GM18519 (cell line): ENCODE measurements at regions not wholly inside any gene's neighbourhood (a gene's known extent, or its start where the extent isn't known, plus 50 kb on each side); places are given as distances from the start of the nearest gene placed in this dataset.
"Not testable (repeated sequence)": the region's sequence is repeated elsewhere in the genome, so short reads cannot be mapped to it uniquely, and the experiment has no call there.

Source experiments
- ATAC-seq: cut with Tn5 transposase; IDR thresholded peaks from one replicate; pipeline ENCODE4 v1.9.1; 2021; ENCODE audit warnings: mild to moderate bottlenecking, moderate library complexity; ENCODE audit not compliant: unreplicated experiment, low FRiP score

- no peak for ATAC-seq
Observed at GRCh38 chr3:109977897-109978296, 640.6 kb upstream of the DPPA4 start.

DNA sequence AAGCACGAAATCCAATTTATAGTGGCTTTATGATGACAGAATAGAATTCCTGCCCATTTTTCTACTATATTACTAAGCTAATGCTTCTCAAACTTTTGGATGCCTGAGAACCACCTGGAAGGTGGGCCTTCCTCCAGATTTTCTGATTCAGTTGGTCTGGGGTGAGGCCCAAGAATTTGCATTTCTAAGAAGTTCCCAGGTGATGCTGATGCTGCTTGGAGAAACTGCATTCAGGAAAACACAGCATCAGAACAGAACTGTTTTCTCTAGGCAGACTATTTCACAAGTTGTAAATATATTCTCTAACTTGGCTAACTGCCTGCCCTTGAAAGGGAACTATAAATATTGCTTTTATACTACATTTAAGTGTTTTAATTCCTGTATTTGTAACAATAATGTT, 644.9 kb upstream of the DPPA4 start:
- ATAC-seq, result no peak

DNA sequence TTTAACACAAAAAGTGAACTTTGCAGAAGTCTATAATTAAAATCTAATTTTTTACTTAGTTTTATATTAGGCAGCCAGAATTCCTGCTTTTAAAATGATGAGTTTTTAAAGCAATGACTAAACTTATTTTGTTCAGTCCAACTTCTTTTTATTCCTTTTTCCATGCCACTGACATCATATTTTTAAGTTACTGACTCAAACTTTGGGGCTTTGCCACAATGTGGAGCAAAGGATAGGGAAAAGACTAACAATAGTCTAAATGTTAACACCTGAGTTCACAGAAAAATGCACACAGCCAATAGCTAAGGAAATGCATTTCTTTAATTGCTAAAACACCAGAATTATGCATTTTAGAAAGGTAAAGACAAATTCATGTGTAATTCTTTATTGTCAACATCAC, 647.6 kb upstream of the DPPA4 start:
- ATAC-seq, result no peak

DNA sequence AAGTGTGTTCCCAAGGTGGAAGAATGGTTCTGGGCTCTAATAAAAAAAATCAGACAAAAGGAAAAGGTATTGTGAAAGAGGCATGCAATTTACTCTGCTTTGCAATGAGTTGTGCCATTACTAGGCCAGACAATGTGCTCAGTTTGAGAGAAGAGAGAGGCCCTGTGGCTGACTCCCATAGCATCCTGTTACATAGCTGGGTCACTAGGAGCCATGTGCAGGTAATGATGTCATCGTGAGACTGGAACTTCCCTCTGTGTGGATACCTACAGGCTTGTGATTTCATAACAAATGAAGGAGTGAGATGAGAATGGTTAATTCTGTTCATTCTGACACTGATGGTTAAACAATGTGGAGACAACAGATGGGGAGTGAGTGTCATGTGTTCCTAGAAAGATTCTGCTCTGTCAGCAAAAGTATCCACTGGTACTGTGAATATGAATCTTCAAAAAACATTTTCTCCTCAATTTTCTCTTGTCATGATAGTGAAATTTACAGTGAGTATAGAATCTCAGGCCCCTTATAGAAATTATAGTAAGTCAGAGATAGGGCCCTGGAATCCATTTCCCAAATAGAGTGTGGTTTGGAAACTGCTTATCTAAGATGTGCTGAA, 648.7 kb upstream of the DPPA4 start:
- no peak for ATAC-seq

GRCh38 chr3:109994853-109995252, 657.5 kb upstream of the DPPA4 start:
- ATAC-seq, result no peak

GRCh38 chr3:109995377-109995776, 658.0 kb upstream of the DPPA4 start:
- no peak for ATAC-seq

- not testable (repeated sequence) for ATAC-seq
Observed at GRCh38 chr3:110001905-110002304, 664.6 kb upstream of the DPPA4 start.

DNA sequence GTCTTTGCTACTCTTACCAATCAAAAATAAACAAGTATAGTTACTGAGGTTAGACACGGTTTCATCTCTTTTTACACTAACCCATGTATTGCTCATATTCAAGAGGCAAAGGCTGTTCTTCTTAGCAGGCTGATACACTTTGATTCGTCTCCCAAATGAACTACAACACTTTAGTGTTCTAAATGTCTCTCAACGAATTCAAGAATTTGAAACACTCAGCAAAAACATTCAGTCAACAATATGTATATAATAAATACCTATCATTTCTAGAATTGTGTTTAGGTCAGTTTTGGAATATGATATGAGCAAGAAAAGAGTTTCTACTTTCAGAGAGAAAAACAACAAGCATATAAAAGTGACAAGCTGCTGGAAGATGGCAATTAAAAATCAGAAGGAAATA, 669.6 kb upstream of the DPPA4 start:
- no peak for ATAC-seq

- ATAC-seq, result no peak
Observed at GRCh38 chr3:110015231-110015963, 678.1 kb upstream of the DPPA4 start.

DNA sequence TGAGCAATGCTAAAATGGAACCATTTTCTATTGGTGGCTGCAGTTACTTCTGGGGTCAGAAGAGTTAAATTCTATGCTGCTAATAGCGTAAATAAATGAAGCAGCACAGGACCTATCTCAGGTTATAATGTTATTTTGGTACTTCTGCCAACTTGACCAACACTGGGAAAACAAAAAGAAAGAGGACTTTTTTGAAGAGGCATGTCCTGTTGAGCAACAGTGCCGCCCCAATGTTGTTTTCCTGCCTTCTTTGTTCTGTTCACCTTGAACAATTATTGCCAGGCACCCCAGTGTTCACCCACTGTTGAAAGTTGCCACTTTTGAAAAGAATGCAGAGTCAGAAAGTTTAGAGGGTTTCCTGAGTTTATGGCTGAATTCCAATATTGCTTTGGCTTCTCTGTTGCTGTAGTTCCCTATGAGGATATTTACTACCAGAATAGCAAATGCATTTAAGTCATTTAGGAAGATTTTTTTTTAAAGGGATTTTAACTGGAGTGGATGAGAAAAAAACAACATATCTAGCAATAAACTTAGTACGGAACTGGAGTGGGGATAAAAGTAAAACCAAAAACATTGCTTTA, 679.0 kb upstream of the DPPA4 start:
- no peak for ATAC-seq

DNA sequence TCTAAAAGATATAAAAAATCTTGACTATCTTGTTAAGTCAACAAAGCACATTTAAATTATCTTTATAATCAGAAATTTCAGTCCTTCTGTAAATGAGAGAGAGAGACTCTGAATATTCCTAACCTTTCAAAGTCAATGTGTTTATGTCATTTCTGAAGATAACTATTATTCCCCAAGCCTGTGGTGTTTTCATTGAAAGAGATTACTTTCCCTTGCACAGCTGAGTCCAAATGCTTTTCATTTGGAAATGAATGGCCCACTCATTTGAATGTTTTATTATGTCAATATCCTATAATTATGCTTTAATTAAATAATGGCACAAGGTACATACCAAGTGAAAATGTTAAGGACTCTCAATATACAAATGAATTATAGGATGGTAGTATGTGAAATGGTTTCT, 680.0 kb upstream of the DPPA4 start:
- ATAC-seq, result no peak

DNA sequence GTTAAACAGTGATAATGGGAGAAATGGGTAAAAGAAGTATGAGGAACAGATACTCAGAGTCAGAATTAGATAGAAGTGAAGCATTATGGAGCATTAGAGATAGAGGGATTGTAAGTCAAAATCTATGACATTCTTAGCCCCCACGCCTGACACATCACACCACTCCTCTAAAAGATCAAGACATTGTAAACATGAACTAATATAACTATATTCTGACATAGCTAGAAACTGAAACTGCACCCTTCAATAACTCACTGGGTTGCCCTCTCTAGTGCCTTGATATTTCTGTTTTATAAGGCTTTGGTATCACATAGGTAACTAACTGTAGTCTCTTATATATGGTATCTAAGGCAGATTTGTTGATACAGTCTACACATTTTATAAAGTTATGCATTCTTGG, 684.3 kb upstream of the DPPA4 start:
- ATAC-seq, result no peak

DNA sequence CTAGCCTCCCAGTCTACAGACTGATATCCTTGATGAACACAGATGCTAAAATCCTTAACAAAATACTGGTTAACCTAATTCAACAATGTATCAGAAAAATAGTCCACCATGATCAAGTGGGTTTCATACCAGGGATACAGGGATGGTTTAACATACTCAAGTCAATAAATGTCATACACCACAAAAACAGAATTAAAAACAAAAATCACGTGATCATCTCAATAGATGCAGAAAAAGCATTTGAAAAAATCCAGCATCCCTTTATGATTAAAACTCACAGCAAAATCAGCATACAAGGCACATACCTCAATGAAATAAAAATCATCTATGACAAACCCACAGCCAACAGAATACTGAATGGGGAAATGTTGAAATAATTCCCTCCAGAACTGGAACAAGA, 685.7 kb upstream of the DPPA4 start:
- ATAC-seq, result not testable (repeated sequence)

GRCh38 chr3:110026421-110026820, 689.1 kb upstream of the DPPA4 start:
- ATAC-seq, result no peak

DNA sequence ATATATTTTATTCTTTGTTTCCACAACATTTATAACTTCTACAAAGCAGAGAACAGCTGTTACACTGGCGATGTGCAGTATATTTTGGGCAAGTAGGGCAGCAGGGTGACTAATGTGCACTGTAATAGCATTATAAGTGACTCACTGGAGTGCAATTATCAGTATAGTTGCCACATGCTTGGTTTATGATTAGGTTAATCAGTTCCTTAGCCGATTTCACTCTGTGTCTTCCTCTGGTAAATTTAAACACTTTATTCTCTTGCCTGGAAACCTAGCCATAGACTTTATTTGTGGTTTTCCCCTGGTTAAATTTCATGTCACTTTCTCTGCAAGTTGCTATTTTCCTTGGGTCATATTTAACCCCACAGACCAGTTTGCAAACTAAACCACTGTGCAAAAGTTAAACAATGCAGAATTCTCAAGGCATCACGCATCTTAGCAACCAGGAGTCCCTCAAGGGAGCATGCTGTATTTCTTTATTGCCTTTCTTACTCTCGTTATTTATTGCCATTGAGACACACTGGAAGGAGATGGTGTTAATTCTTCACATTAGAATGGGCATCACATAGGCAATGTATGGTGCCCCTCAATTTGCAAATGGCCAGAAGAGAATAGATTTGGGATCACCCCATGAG, 690.2 kb upstream of the DPPA4 start:
- ATAC-seq, result no peak

- ATAC-seq, result no peak
Observed at GRCh38 chr3:110031975-110032374, 694.6 kb upstream of the DPPA4 start.

DNA sequence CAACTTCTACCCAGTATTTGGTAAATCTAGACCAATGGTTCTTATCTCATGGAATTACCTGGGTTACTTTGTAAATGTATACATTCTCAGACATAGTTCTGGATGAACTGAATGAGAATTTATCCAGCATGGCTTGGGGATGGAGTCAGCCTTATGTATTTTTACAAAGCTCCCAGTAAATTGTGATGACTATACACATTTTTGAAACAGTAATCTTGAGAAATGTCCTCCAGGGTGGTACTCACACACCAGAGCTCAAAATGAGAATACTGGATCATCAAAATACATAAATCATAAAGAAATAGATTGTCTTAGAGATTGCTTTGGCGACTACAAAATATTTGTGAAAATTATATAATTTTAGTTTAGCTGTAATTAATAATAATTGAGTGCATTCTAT, 722.1 kb upstream of the DPPA4 start:
- no peak for ATAC-seq

- ATAC-seq, result no peak
Observed at GRCh38 chr3:110062716-110063115, 725.4 kb upstream of the DPPA4 start.

DNA sequence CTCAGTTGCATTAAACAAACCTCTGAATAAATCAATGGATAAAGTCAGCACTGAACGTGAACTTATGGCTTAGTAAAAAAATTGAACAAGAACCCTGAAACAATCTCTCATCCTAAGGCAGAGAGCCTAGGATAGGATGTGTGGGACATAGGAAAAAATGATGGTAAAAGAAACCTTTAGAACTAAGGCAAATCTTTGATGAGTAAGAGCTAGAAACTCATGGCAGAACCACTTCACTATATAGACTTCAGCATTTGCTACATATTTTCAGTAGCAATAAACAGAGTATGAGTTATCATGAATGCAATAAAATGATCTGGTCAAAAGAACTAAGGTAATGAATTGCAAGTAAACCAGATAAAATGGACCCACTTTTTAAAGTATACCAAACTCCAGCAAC, 725.8 kb upstream of the DPPA4 start:
- no peak for ATAC-seq

DNA sequence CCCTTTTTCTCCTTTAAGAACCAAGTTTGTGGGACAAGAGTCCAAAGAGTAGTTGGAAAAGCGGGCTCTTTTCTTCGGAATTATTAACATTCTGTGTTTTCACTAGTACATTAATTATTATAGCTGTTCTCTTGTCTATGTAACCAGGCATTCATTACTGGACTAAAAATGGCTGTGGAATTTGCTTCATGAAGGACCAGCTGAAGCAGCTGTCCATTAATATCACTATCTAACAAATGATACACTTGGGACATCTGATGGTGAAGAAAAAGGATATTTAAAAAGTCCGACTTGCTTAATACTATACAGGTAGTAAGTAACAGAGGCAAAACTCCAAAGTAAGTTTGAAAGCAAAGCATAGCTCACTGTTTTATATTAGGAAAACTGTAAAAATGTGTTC, 728.9 kb upstream of the DPPA4 start:
- ATAC-seq, result no peak

- ATAC-seq, result no peak
Observed at GRCh38 chr3:110067527-110067926, 730.2 kb upstream of the DPPA4 start.

DNA sequence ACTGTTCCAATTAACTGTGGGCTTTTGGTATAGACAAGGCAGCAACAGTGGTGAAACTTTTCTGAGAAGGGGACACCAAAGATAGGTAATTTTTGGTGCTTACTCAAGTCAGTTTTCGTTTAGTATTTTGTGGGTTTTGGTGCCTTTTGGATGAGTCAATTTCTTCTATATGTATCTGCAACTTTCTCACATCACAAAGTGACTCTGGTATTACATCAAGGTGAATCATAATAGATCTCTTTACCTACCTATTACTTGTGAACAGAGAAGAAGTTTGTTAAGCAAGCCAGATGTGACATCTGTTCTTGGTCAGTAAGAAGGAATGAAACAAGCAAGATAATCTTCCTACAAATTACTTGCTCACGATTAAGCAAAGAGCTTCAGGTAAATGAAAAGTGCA, 732.4 kb upstream of the DPPA4 start:
- ATAC-seq, result no peak
